HG02870 (cell line): ENCODE measurements at regions not wholly inside any gene's neighbourhood (a gene's known extent, or its start where the extent isn't known, plus 50 kb on each side); places are given as distances from the start of the nearest gene placed in this dataset.

Experiments
- ATAC-seq: cut with Tn5 transposase; IDR thresholded peaks from one replicate; pipeline ENCODE4 v1.9.1; 2021; ENCODE audit warnings: mild to moderate bottlenecking, moderate library complexity; ENCODE audit not compliant: unreplicated experiment

GRCh38 chr7:54632696-54633095 lies 90.5 kb downstream of the VSTM2A start:
- ATAC-seq = no peak

- no peak for ATAC-seq
Observed at GRCh38 chr7:54629771-54630170, 87.6 kb downstream of the VSTM2A start.

- ATAC-seq = no peak
Observed at GRCh38 chr7:54622696-54623309, 80.6 kb downstream of the VSTM2A start.
